ENCODE measurements at regions not wholly inside any gene's neighbourhood (a gene's known extent, or its start where the extent isn't known, plus 50 kb on each side); places are given as distances from the start of the nearest gene placed in this dataset.
"Not testable (repeated sequence)": the region's sequence is repeated elsewhere in the genome, so short reads cannot be mapped to it uniquely, and the experiment has no call there.

- DNase-seq (ENCODE audit: low read depth), result no peak
Observed at GRCh38 chr7:124247691-124248090, 214.8 kb upstream of the TMEM229A start.

DNA sequence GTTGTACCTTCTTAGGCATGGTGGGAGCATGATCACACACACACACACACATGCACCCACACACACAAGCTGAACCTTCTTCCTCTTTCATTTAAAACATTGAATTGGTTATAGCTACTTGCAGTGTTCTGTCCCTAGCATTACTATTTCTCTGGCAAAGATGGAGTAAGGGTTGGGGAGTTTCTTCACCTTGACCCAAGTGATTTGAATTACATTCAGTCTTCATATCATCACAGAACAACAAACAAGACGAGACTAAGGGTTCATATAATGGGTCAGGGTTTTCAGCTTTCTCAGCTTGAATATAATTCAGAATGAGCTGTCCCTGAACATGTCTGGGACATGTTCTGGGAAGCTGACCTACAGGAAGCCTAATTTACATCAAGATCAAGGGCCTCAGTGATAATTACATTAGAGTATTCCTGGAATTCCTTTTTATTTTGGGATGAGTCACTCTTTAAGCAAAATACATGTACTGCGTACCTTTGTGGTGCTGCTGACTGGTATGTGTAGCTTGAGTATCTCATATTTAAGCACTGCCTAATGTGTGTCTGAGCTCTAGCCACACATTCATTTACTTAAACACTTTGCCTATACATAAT, 213.5 kb upstream of the TMEM229A start:
- DNase-seq (ENCODE audit: low read depth), result no peak

GRCh38 chr7:124244469-124244868, 211.6 kb upstream of the TMEM229A start:
- DNase-seq (ENCODE audit: low read depth), result not testable (repeated sequence)

DNA sequence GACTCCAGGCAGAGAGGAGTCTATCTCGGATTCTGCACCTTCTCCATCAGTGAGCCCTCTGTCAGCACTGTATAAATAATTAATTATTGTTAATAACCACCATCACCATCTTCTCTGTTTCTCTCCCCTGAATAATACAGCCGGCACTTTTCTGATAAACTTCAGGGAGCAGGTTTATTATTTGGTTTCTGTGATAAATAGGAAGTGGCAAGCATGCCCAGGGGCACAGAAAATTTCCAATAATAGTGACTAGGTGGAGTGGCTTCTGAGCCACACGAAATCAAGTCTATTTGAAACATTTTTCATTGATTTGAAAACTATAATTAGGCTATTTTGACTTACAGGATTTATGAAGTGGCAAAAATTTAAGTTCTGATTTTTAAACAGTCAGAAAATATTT, 186.8 kb upstream of the TMEM229A start:
- DNase-seq (ENCODE audit: low read depth), result no peak

DNA sequence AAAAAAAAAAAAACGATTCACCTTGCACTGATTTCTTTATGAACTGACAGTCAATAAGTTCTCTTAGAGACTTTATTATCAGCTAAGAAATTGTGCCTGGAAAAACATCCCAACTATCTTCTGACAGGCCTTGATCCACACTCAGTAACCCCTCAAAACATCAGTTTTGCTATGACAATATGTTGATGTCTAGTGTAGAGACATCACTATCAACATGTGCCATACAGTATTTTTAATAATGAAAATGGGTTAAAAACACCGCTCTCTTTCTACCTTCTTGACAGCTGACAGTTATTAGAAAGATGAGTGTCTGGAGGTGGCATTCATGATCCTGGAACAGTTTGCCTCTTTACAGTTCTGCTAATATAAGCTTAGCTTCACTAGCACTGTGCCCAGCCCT, 175.8 kb upstream of the TMEM229A start:
- no peak for DNase-seq (ENCODE audit: low read depth)

DNA sequence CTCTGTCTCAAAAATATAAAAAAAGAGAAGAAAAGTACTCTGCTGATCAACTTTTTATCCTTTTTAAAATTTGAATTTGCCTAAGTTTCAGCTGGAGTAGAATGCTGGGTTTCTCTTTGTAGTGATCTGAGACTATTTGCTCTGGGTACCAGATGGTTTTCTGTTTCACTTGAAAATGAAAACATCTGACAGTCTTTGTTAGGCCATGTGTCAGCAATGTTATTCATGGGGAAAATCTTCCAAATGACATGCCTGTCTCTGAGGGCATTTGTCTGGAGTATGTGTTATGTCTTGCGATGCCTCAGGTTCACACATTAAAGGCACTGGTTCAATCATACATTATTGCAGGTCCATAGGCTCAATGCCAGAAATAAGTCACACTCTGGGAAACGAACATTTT, 175.3 kb upstream of the TMEM229A start:
- DNase-seq (ENCODE audit: low read depth), result no peak

DNA sequence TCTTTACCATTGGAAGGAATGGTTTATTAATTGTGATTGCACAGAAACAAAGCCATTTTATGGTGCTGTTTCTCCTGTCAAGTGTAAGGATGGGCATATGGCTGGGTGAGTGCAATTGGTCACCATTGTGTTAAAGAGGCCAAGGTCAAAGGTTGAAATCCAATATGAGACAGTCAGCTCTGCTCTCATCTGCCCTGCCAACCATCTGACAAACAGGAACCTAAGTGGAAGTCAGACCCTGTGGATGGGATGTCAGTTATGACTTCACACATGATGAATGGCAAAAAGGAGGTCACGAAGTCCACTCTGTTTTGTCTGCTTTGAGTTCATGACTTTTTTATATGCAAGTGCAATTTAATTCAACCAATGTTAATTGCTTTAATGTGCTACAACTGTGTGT, 172.7 kb upstream of the TMEM229A start:
- DNase-seq (ENCODE audit: low read depth), result no peak

- DNase-seq (ENCODE audit: low read depth), result no peak
Observed at GRCh38 chr7:124202546-124202945, 169.7 kb upstream of the TMEM229A start.

DNA sequence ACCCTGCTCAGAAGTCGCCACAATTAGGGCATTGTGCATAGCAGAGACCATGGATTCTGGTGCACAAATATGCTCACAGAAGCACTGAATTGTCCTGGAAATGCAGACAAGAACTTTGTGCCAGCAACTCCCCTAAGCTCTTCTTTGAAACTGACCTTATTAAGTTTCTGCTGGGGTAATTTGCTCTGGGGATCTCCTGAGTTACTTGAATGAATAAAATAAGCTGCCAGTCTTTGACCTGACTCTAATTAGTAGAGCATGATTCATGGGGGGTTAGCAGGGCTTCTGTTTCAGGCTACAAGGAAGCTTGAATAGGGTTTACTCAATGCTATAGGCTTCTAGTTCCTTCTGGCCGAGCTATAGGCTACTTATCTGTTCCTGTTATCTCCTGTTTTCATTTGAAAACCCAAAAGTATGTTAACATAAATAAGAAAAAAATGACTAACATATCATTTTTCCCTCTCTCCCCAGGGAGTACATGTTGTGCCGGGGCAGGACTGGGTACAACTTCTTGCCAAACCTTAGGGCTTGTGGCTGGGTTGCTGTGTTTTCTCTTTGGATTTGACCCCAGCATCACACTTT, 169.0 kb upstream of the TMEM229A start:
- DNase-seq (ENCODE audit: low read depth), result no peak

GRCh38 chr7:124196519-124196918, 163.7 kb upstream of the TMEM229A start:
- DNase-seq (ENCODE audit: low read depth), result no peak

DNA sequence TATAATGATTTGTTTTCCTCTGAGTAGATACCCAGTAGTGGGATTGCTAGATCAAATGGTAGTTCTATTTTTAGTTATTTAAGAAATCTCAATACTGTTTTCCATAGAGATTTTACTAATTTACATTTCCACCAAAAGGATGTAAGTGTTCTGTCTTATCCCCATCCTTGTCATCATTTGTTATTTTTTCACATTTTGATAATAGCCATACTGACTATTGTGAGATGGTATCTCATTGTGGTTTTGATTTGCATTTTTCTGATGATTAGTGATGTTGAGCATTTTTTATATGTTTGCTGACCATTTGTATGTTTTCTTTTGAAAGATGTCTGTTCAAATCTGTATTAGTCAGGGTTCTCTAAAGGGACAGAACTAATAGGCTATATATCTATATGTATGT, 160.0 kb upstream of the TMEM229A start:
- no peak for DNase-seq (ENCODE audit: low read depth)

GRCh38 chr7:124191713-124192112, 158.8 kb upstream of the TMEM229A start:
- no peak for DNase-seq (ENCODE audit: low read depth)

- no peak for DNase-seq (ENCODE audit: low read depth)
Observed at GRCh38 chr7:124191030-124191429, 158.2 kb upstream of the TMEM229A start.

GRCh38 chr7:124188576-124188975, 155.7 kb upstream of the TMEM229A start:
- no peak for DNase-seq (ENCODE audit: low read depth)

- DNase-seq (ENCODE audit: low read depth), result no peak
Observed at GRCh38 chr7:124187962-124188361, 155.1 kb upstream of the TMEM229A start.

DNA sequence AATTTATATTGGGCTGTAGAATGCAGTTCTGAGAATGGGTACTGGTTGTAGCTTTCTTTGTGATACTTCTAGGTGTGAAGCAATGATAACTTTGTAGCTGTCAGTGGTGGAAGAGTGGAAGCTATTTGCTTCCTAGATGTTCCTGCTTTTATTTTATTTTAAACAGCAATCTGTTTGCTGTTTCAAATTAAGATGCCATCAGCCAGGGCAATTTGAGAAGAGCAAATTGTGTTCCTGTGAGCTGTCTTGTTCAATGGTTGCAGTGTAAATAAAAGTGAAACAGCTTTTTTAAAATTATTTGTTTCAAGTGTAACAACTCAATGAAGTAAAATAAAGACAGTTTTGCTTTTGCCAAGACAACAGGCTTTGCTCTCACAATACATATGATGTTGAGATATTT, 150.8 kb upstream of the TMEM229A start:
- no peak for DNase-seq (ENCODE audit: low read depth)

DNA sequence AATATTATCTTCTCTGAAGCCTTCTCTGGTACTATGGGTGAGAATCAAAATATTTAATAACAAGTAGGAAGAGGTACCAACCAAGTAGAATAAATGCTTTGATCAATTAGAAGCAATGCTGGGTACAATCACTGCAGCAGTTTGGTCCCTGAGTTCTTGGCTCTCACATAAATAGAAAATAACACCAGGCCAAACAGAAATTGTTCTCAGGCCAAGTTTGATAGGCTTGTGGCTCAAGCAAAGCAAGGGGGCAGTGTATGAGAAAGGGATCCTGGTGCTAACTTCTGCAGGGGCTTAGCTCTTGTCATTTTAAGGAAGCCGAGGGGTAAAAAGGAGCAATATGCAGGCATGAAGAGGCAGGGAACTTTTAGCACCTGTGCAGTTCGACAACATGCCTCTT, 146.8 kb upstream of the TMEM229A start:
- no peak for DNase-seq (ENCODE audit: low read depth)

DNA sequence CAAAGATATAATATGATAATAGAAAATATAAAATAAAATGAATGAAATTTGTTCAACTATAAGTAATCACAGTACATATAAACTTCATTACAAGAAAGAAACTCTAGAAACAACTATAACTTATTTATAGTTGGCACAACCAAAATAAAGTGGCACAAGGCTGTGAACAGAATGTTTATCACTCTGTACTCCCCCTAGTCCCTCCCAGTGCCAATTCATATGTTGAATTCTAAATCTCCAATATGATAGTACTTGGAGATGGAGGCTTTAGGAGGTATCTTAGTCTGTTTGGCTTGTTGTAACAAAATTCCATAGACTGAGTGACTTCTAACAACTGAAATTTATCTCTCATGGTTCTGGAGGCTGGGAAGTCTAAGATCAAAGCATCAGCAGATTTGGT, 145.0 kb upstream of the TMEM229A start:
- DNase-seq (ENCODE audit: low read depth), result no peak

DNA sequence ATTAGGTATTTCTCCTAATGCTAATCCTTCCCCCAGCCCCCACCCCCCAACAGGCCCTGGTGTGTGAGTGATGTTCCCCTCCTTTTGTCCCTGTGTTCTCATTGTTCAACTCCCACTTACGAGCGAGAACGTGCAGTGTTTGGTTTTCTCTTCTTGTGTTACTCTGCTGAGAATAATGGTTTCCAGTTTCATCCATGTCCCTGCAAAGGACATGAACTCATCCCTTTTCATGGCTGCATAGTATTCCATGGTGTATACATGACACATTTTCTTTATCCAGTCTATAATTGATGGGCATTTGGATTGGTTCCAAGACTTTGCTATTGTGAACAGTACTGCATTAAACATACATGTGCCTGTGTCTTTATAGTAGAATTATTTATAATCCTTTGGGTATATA, 138.9 kb upstream of the TMEM229A start:
- not testable (repeated sequence) for DNase-seq (ENCODE audit: low read depth)

DNA sequence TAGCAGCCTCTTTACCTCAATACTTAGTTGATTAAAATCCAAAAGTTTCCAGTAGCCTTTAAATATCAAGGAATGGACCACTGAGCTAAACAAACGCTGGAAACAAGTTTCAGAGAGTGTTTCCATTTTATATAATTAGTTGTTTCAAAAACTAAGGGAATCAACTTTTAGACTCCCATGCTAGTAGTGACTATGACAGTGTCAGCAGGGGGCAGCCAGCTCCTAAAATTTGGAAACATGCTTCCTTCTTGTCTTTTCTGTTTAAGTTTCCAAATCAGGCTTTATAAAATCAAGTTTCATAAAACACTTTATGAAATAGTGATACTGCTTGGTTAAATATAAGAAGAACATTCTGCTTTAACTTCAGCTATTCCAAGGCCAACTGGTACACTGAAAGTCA, 138.2 kb upstream of the TMEM229A start:
- peak; percentile 9 for DNase-seq (ENCODE audit: low read depth)

DNA sequence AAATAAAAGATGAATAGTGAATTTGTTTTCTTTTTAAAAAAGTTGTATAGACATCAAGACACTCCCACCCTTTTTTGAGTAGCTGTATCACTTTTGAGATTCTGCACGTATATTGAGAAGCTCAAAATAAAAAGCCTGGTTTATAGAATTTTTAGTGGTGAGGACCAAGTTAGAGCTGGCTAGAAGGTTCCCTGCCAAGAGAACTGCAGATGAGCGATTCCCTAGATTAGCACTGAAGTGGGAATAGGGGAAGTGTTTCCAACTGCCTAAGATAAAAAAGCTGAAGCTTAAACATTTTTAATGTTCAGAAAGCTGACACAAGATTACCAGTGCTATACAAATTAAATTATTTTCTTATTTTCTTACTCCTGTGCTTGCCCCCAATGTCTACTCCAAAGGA, 135.7 kb upstream of the TMEM229A start:
- DNase-seq (ENCODE audit: low read depth), result no peak

- no peak for DNase-seq (ENCODE audit: low read depth)
Observed at GRCh38 chr7:124162667-124163066, 129.8 kb upstream of the TMEM229A start.

- peak; percentile 45 for DNase-seq (ENCODE audit: low read depth)
Observed at GRCh38 chr7:124155432-124156022, 122.7 kb upstream of the TMEM229A start.

All from ELR (cell line).